Cardiac muscle cell (in vitro differentiated cells and primary cell): ENCODE measurements at regions not wholly inside any gene's neighbourhood (a gene's known extent, or its start where the extent isn't known, plus 50 kb on each side); places are given as distances from the start of the nearest gene placed in this dataset.

Experiments used
- DNase-seq, 2 donors: peaks; one replicate each; pipeline versions ENCODE4 v3.0.0 to v3.0.0-alpha.2; 2010 to 2017; ENCODE audit warnings: low read depth in 1 of 2, low spot score in 1 of 2
- H3K27ac ChIP-seq: fragments of 200-600 bp; sonication (generic); 2 replicates; pipeline ENCODE4 v1.5.1; 2016
- H3K27me3 ChIP-seq: fragments of 200-600 bp; sonication (generic); 2 replicates; pipeline ENCODE4 v1.6.0; 2016; ENCODE audit warnings: control low read depth
- H3K36me3 ChIP-seq: fragments of 200-600 bp; sonication (generic); 2 replicates; pipeline ENCODE4 v1.5.1; 2016; ENCODE audit warnings: control low read depth
- H3K4me1 ChIP-seq: fragments of 200-600 bp; sonication (generic); 2 replicates; pipeline ENCODE4 v1.8.1; 2017; ENCODE audit warnings: low read depth, mild to moderate bottlenecking, mixed run types
- H3K4me3 ChIP-seq: fragments of 200-600 bp; sonication (generic); 2 replicates; pipeline ENCODE4 v1.5.1; 2016; ENCODE audit warnings: mild to moderate bottlenecking
- H3K9me3 ChIP-seq: fragments of 200-600 bp; sonication (generic); 2 replicates; pipeline ENCODE4 v1.5.1; 2017; ENCODE audit warnings: low read depth, mild to moderate bottlenecking, control low read depth
- CTCF ChIP-seq: IDR thresholded peaks from 2 replicates; pipeline ENCODE4 v1.5.1; 2012; ENCODE audit warnings: low read depth, mild to moderate bottlenecking, low read length

GRCh38 chr20:5484926-5485325, 125.9 kb downstream of the GPCPD1 start:
- H3K4me1 ChIP-seq, result no peaks in the 10 kb centered on the region
- H3K4me3 ChIP-seq, result no peak overlapping the region
- no peak overlapping the region for H3K27ac ChIP-seq
- no peak for DNase-seq
- no peaks in the 10 kb centered on the region for H3K36me3 ChIP-seq
- no peak for TF ChIP-seq CTCF
- H3K9me3 ChIP-seq, result no peaks in the 10 kb centered on the region
- H3K27me3 ChIP-seq, result peaks cover 2% of the 10 kb centered on the region

- no peaks in the 10 kb centered on the region for H3K4me1 ChIP-seq
- H3K4me3 ChIP-seq, result no peak overlapping the region
- no peak for DNase-seq
- peaks cover 2% of the 10 kb centered on the region for H3K27me3 ChIP-seq
- TF ChIP-seq CTCF, result no peak
- H3K9me3 ChIP-seq, result no peaks in the 10 kb centered on the region
- H3K36me3 ChIP-seq, result no peaks in the 10 kb centered on the region
- no peak overlapping the region for H3K27ac ChIP-seq
These were observed 126.5 kb downstream of the GPCPD1 start for GRCh38 chr20:5484346-5484745.

GRCh38 chr20:5482791-5483190, 128.0 kb downstream of the GPCPD1 start:
- H3K27me3 ChIP-seq, result peaks cover 2% of the 10 kb centered on the region
- no peaks in the 10 kb centered on the region for H3K4me1 ChIP-seq
- no peaks in the 10 kb centered on the region for H3K36me3 ChIP-seq
- H3K9me3 ChIP-seq, result no peaks in the 10 kb centered on the region
- DNase-seq, result peak in 1 of 2 donors; percentile 56
- no peak for TF ChIP-seq CTCF
- no peak overlapping the region for H3K4me3 ChIP-seq
- no peak overlapping the region for H3K27ac ChIP-seq

- no peak for DNase-seq
- Histone ChIP-seq H3K27me3 (no peaks in the 10 kb centered on the region), H3K27ac (no peak overlapping the region), H3K4me1 (no peaks in the 10 kb centered on the region), H3K4me3 (no peak overlapping the region), H3K9me3 (no peaks in the 10 kb centered on the region), H3K36me3 (no peaks in the 10 kb centered on the region)
- no peak for TF ChIP-seq CTCF
These were observed 128.9 kb downstream of the GPCPD1 start for GRCh38 chr20:5481872-5482271.

GRCh38 chr20:5480824-5481600, 129.8 kb downstream of the GPCPD1 start:
- Histone ChIP-seq H3K9me3 (no peaks in the 10 kb centered on the region), H3K27ac (no peak overlapping the region), H3K4me1 (no peaks in the 10 kb centered on the region), H3K36me3 (no peaks in the 10 kb centered on the region), H3K27me3 (no peaks in the 10 kb centered on the region), H3K4me3 (no peak overlapping the region)
- no peak for TF ChIP-seq CTCF
- no peak for DNase-seq
